ENCODE measurements at regions not wholly inside any gene's neighbourhood (a gene's known extent, or its start where the extent isn't known, plus 50 kb on each side); places are given as distances from the start of the nearest gene placed in this dataset.

DNA sequence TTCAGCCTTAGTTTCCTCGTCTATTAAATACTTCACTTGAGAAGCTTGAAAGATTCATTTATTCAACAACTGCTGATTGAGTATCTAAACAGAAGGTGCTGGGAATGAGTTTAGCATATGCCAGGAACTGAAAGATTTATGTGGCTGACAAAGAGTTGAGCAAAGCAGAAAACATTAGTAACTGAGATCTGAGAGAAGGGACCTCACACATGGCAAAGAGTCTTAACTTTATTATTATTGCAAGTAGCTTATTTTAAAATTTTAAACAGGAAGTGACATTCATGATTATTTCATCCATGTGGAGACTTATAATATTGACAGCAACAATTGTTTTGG, 133.6 kb downstream of the CASP12 start:
- no peak for TF ChIP-seq CTCF (IDR thresholded peaks at IDR 0.05; ENCODE audit: borderline replicate concordance, extremely low read depth, low read length, poor library complexity, severe bottlenecking)
- no peak for TF ChIP-seq EZH2 (IDR thresholded peaks at IDR 0.05; ENCODE audit: borderline replicate concordance, low read depth, low read length, severe bottlenecking)

All from DND-41 (cell line).